Liver (tissue), 8 donors: ENCODE measurements at regions not wholly inside any gene's neighbourhood (a gene's known extent, or its start where the extent isn't known, plus 50 kb on each side); places are given as distances from the start of the nearest gene placed in this dataset.
"Not testable (repeated sequence)": the region's sequence is repeated elsewhere in the genome, so short reads cannot be mapped to it uniquely, and the experiment has no call there.

ENCODE experiments used
- DNase-seq: peaks from one replicate; pipeline ENCODE4 v3.0.0-alpha.2; 2017; ENCODE audit warnings: low spot score
- H3K27ac ChIP-seq, 2 donors: one replicate each; pipeline ENCODE4 v1.7.0; 2013; ENCODE audit warnings: inconsistent platforms in 2 of 2, low read length in 2 of 2, control low read depth in 1 of 2, low read depth in 1 of 2, mild to moderate bottlenecking in 1 of 2
- H3K27me3 ChIP-seq, 4 donors: one replicate each; pipeline versions ENCODE4 v1.6.1 to v1.7.0; 2013; ENCODE audit warnings: low read length in 3 of 4, inconsistent platforms in 1 of 4, mild to moderate bottlenecking in 1 of 4, moderate library complexity in 1 of 4; ENCODE audit not compliant: control insufficient read depth in 4 of 4, insufficient read depth in 4 of 4
- H3K36me3 ChIP-seq, 4 donors: one replicate each; pipeline versions ENCODE4 v1.6.1 to v1.7.0; 2013; ENCODE audit warnings: low read length in 3 of 4, mild to moderate bottlenecking in 3 of 4, low read depth in 1 of 4, moderate library complexity in 1 of 4; ENCODE audit not compliant: control insufficient read depth in 4 of 4, insufficient read depth in 3 of 4
- H3K4me1 ChIP-seq, 4 donors: one replicate each; pipeline versions ENCODE4 v1.6.1 to v1.7.0; 2013; ENCODE audit warnings: low read length in 3 of 4, mild to moderate bottlenecking in 3 of 4, moderate library complexity in 1 of 4; ENCODE audit not compliant: control insufficient read depth in 4 of 4, insufficient read depth in 4 of 4
- H3K4me3 ChIP-seq, 3 donors: one replicate each; pipeline versions ENCODE4 v1.6.1 to v1.7.0; 2013; ENCODE audit warnings: low read length in 3 of 3, control low read depth in 1 of 3, low read depth in 1 of 3, mild to moderate bottlenecking in 1 of 3
- H3K9ac ChIP-seq, 2 donors: one replicate each; pipeline ENCODE4 v1.7.0; 2013; ENCODE audit warnings: low read length in 2 of 2, mild to moderate bottlenecking in 2 of 2, moderate library complexity in 2 of 2, control low read depth in 1 of 2, low read depth in 1 of 2
- H3K9me3 ChIP-seq, 4 donors: one replicate each; pipeline versions ENCODE4 v1.6.1 to v1.7.0; 2013; ENCODE audit warnings: low read length in 3 of 4; ENCODE audit not compliant: control insufficient read depth in 4 of 4
- HNF4A ChIP-seq, 2 donors: conservative IDR thresholded peaks; 2 replicates each; pipeline ENCODE4 v1.6.1; 2016; ENCODE audit warnings: antibody characterized with exemption in 2 of 2, mild to moderate bottlenecking in 2 of 2
- HNF4G ChIP-seq: IDR thresholded peaks from 2 replicates; pipeline ENCODE4 v1.6.1; 2016; ENCODE audit warnings: antibody characterized with exemption
- MAX ChIP-seq: IDR thresholded peaks from 2 replicates; pipeline ENCODE4 v1.6.1; 2016; ENCODE audit warnings: antibody characterized with exemption
- NR2F2 ChIP-seq: IDR thresholded peaks from 2 replicates; pipeline ENCODE4 v1.6.1; 2016; ENCODE audit warnings: antibody characterized with exemption
- RAD21 ChIP-seq, 2 donors: IDR thresholded peaks; 2 replicates each; pipeline ENCODE4 v1.6.1; 2016; ENCODE audit warnings: antibody characterized with exemption in 2 of 2, mild to moderate bottlenecking in 2 of 2
- REST ChIP-seq: IDR thresholded peaks from 2 replicates; pipeline ENCODE4 v1.6.1; 2016; ENCODE audit warnings: antibody characterized with exemption, mild to moderate bottlenecking
- YY1 ChIP-seq: IDR thresholded peaks from 2 replicates; pipeline ENCODE4 v1.6.1; 2016; ENCODE audit warnings: antibody characterized with exemption, mild to moderate bottlenecking
- WGBS: extraction: QIAGEN DNeasy Blood & Tissue Kit; methylation state at CpG from one replicate; pipeline ENCODE4 v1.1.7; 2013; 5-methylcytosine and 5-hydroxymethylcytosine counted together
- TF ChIP-seq, protein P1 (sequence below): IDR thresholded peaks from 2 replicates; pipeline ENCODE4 v1.6.1; 2016; ENCODE audit warnings: antibody characterized with exemption
- TF ChIP-seq, protein P2 (sequence below): fragments of 150-350 bp; IDR thresholded peaks from 2 replicates; pipeline ENCODE4 v1.5.1; 2017; ENCODE audit warnings: improper control_type of control experiment, low read depth, low read length; ENCODE audit not compliant: missing input control
- donor health status: healthy.
- donor health status: healthy.
- donor health status: healthy.
- donor health status: healthy.
- donor health status: healthy.

GRCh38 chr10:16063350-16063749 lies 203.0 kb upstream of the MINDY3 start:
- Histone ChIP-seq H3K4me3 (no peak overlapping the region), H3K27ac (no peak overlapping the region), H3K9ac (no peak overlapping the region), H3K36me3 (no peaks in the 10 kb centered on the region), H3K9me3 (no peaks in the 10 kb centered on the region), H3K27me3 (no peaks in the 10 kb centered on the region), H3K4me1 (no peaks in the 10 kb centered on the region)
- TF ChIP-seq HNF4A (conservative IDR thresholded peaks at IDR 0.05) (no peak), RAD21 (IDR thresholded peaks at IDR 0.05) (no peak), HNF4G (no peak), MAX (no peak)
- TF ChIP-seq, protein P1, sequence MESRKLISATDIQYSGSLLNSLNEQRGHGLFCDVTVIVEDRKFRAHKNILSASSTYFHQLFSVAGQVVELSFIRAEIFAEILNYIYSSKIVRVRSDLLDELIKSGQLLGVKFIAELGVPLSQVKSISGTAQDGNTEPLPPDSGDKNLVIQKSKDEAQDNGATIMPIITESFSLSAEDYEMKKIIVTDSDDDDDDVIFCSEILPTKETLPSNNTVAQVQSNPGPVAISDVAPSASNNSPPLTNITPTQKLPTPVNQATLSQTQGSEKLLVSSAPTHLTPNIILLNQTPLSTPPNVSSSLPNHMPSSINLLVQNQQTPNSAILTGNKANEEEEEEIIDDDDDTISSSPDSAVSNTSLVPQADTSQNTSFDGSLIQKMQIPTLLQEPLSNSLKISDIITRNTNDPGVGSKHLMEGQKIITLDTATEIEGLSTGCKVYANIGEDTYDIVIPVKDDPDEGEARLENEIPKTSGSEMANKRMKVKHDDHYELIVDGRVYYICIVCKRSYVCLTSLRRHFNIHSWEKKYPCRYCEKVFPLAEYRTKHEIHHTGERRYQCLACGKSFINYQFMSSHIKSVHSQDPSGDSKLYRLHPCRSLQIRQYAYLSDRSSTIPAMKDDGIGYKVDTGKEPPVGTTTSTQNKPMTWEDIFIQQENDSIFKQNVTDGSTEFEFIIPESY = no peak
- 20% methylated on average over 1 of the region's 1 CpG for WGBS
- no peak for DNase-seq

- not testable (repeated sequence) for H3K36me3 ChIP-seq, H3K27me3 ChIP-seq, DNase-seq, H3K9me3 ChIP-seq, H3K4me3 ChIP-seq, H3K9ac ChIP-seq, H3K4me1 ChIP-seq, H3K27ac ChIP-seq
- 73% methylated on average over 2 of the region's 2 CpGs for WGBS
Measured at GRCh38 chr10:16083551-16083950, 223.2 kb upstream of the MINDY3 start.

- Histone ChIP-seq H3K27ac (no peak overlapping the region), H3K36me3 (no peaks in the 10 kb centered on the region), H3K4me3 (no peak overlapping the region), H3K9me3 (no peaks in the 10 kb centered on the region), H3K9ac (no peak overlapping the region), H3K4me1 (no peaks in the 10 kb centered on the region), H3K27me3 (no peaks in the 10 kb centered on the region)
- TF ChIP-seq, protein P2, sequence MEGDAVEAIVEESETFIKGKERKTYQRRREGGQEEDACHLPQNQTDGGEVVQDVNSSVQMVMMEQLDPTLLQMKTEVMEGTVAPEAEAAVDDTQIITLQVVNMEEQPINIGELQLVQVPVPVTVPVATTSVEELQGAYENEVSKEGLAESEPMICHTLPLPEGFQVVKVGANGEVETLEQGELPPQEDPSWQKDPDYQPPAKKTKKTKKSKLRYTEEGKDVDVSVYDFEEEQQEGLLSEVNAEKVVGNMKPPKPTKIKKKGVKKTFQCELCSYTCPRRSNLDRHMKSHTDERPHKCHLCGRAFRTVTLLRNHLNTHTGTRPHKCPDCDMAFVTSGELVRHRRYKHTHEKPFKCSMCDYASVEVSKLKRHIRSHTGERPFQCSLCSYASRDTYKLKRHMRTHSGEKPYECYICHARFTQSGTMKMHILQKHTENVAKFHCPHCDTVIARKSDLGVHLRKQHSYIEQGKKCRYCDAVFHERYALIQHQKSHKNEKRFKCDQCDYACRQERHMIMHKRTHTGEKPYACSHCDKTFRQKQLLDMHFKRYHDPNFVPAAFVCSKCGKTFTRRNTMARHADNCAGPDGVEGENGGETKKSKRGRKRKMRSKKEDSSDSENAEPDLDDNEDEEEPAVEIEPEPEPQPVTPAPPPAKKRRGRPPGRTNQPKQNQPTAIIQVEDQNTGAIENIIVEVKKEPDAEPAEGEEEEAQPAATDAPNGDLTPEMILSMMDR = no peak
- TF ChIP-seq, protein P1 = no peak
- TF ChIP-seq REST = no peak
- no peak for TF ChIP-seq NR2F2
- no peak for TF ChIP-seq YY1
- 82% methylated on average over 3 of the region's 3 CpGs for WGBS
- no peak for DNase-seq
Measured at GRCh38 chr10:16105082-16105481, 244.8 kb upstream of the MINDY3 start.
